ENCODE measurements at regions not wholly inside any gene's neighbourhood (a gene's known extent, or its start where the extent isn't known, plus 50 kb on each side); places are given as distances from the start of the nearest gene placed in this dataset.

GRCh38 chr1:223490256-223490655 is 97.0 kb downstream of the CCDC185 start:
- Histone ChIP-seq H4K12ac (ENCODE audit: low read depth, low read length) (no peak overlapping the region), H3K4me1 (ENCODE audit: control insufficient read depth in 1 of 2, insufficient read depth in 2 of 2, low read length in 2 of 2) (peaks cover 3 to 19% of the 10 kb centered on the region in 2 experiments), H3K9ac (ENCODE audit: low read length) (no peak overlapping the region), H4K8ac (ENCODE audit: low read depth, low read length) (no peak overlapping the region), H3K4me3 (ENCODE audit: low read depth, low read length) (no peak overlapping the region), H3K79me2 (ENCODE audit: control insufficient read depth, insufficient read depth, low read length, poor library complexity) (no peaks in the 10 kb centered on the region), H2BK120ac (ENCODE audit: insufficient read depth, low read length, poor library complexity) (no peak overlapping the region), H3K36me3 (ENCODE audit: control insufficient read depth in 1 of 2, insufficient read depth in 2 of 2, low read length in 2 of 2) (no peaks in the 10 kb centered on the region), H3K27me3 (ENCODE audit: insufficient read depth, low read length) (no peaks in the 10 kb centered on the region), H3K14ac (ENCODE audit: low read length) (no peak overlapping the region), H4K91ac (ENCODE audit: low read depth, low read length) (no peak overlapping the region), H3K18ac (ENCODE audit: low read length) (no peak overlapping the region), H3K23ac (ENCODE audit: low read length) (no peak overlapping the region), H2AFZ (ENCODE audit: insufficient read depth, low read length, poor library complexity) (no peak overlapping the region), H3K9me3 (ENCODE audit: insufficient read depth, low read depth, low read length) (no peaks in the 10 kb centered on the region), H2BK12ac (ENCODE audit: low read length) (no peak overlapping the region), H3K27ac (ENCODE audit: low read depth, low read length) (no peak overlapping the region), H2AK5ac (ENCODE audit: low read length) (no peak overlapping the region), H3K4ac (ENCODE audit: low read depth, low read length) (no peak overlapping the region), H2BK5ac (ENCODE audit: low read depth, low read length, poor library complexity) (no peak overlapping the region), H3K79me1 (ENCODE audit: low read length) (no peaks in the 10 kb centered on the region), H3K4me2 (ENCODE audit: low read length) (no peak overlapping the region)
- WGBS (ENCODE audit: extremely low coverage, insufficient coverage, insufficient read length) = no CpG with 5 or more reads among the region's 3 CpGs
- DNase-seq = no peak

Measured in trophoblast cell (in vitro differentiated cells and primary cell).